ENCODE measurements at regions not wholly inside any gene's neighbourhood (a gene's known extent, or its start where the extent isn't known, plus 50 kb on each side); places are given as distances from the start of the nearest gene placed in this dataset.
A peak's percentile ranks its signal among the peaks of the same experiment; 100 is the strongest.

DNA sequence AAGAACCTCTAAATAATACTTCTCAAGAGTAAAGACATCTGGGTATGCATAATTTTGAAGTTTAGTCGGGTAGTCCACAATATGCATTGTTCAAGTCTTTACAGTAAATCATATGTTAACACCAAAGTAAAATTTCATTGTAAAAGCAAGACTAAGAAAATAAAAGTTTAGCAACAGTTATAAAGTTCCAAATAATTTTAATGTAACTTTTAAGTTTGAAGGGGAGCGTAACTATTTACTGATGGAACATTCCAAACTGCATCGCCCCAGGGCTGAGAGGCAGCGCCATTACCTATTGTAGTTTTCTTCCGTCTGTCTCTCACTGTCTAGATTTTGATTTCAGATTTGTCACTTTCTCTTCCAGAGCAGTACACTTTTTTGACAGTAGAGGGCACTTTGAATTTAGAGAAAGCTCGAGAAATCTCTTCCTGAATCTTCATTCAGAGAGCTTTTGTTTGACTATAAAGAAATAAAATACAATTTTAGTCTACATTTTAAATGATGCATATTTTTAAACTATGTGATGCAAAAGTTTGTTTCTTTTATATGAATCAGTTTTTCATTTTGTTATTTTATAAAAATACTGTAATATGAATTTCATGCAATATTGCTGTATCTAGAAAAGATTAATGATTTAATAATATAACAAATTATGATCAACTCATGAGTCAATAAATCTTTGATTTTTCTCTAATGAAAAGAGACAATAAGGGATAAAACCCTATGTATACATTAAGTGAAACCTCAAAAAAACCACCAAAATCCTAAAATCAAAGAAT lies 389.8 kb downstream of the FIGN start:
- peak; percentile 42 to 73 (median 65) for TF ChIP-seq CTCF (IDR thresholded peaks at IDR 0.05 in 4 of 5, conservative IDR thresholded peaks at IDR 0.05 in 1 of 5)
- no peak for TF ChIP-seq POLR2A (IDR thresholded peaks at IDR 0.05)
